Smooth muscle cell (in vitro differentiated cells): ENCODE measurements at regions not wholly inside any gene's neighbourhood (a gene's known extent, or its start where the extent isn't known, plus 50 kb on each side); places are given as distances from the start of the nearest gene placed in this dataset.

Experiments used
- DNase-seq: peaks from one replicate; lab custom pipeline; 2025; ENCODE audit not compliant: unreplicated experiment; lab: John Stamatoyannopoulos, UW
- H2AFZ ChIP-seq: fragments of 200-600 bp; sonication (generic); 2 replicates; pipeline ENCODE4 v1.6.0; 2016; ENCODE audit warnings: antibody characterized with exemption, low read depth, mild to moderate bottlenecking
- H3F3A ChIP-seq: fragments of 200-600 bp; sonication (generic); 2 replicates; pipeline ENCODE4 v1.6.0; 2017; ENCODE audit warnings: antibody characterized with exemption, low read depth
- H3K27ac ChIP-seq: fragments of 200-600 bp; sonication (generic); 2 replicates; pipeline ENCODE4 v1.5.1; 2016; ENCODE audit warnings: low read depth, mild to moderate bottlenecking
- H3K27me3 ChIP-seq: fragments of 200-600 bp; sonication (generic); 2 replicates; pipeline ENCODE4 v1.6.1; 2016; ENCODE audit warnings: low read depth, mild to moderate bottlenecking
- H3K36me3 ChIP-seq: fragments of 200-600 bp; sonication (generic); 2 replicates; pipeline ENCODE4 v1.5.1; 2016; ENCODE audit warnings: low read depth
- H3K4me1 ChIP-seq: fragments of 200-600 bp; sonication (generic); 2 replicates; pipeline ENCODE4 v1.5.1; 2016; ENCODE audit warnings: low read depth
- H3K4me2 ChIP-seq: fragments of 200-600 bp; sonication (generic); 2 replicates; pipeline ENCODE4 v1.6.0; 2016; ENCODE audit warnings: mild to moderate bottlenecking
- H3K4me3 ChIP-seq: fragments of 200-600 bp; sonication (generic); 2 replicates; pipeline ENCODE4 v1.5.1; 2016; ENCODE audit warnings: mild to moderate bottlenecking
- H3K79me2 ChIP-seq: fragments of 200-600 bp; sonication (generic); 2 replicates; pipeline ENCODE4 v1.6.0; 2016; ENCODE audit warnings: low read depth, mild to moderate bottlenecking
- H3K9ac ChIP-seq: fragments of 200-600 bp; sonication (generic); 2 replicates; pipeline ENCODE4 v1.6.0; 2016; ENCODE audit warnings: low read depth
- H3K9me3 ChIP-seq: fragments of 200-600 bp; sonication (generic); replicated peaks from 2 replicates; pipeline ENCODE4 v1.5.1; 2016; ENCODE audit warnings: low read depth
- H4K20me1 ChIP-seq: fragments of 200-600 bp; sonication (generic); 2 replicates; pipeline ENCODE4 v1.6.0; 2016; ENCODE audit warnings: low read depth
- CTCF ChIP-seq: fragments of 200-600 bp; sonication (generic); IDR thresholded peaks from 2 replicates; pipeline ENCODE4 v1.5.1; 2017; ENCODE audit warnings: borderline replicate concordance, mild to moderate bottlenecking, antibody characterized with exemption; ENCODE audit not compliant: insufficient read depth, poor library complexity, severe bottlenecking
- WGBS: methylation state at CpG from one replicate; pipeline ENCODE4 v1.1.7; 2016; ENCODE audit warnings: low lambda C conversion rate; 5-methylcytosine and 5-hydroxymethylcytosine counted together

GRCh38 chr4:185898413-185898812, 86.4 kb upstream of the SORBS2 start:
- Histone ChIP-seq H2AFZ (no peak overlapping the region), H3K9ac (no peak overlapping the region), H3K9me3 (no peaks in the 10 kb centered on the region), H3K36me3 (no peaks in the 10 kb centered on the region), H3K27ac (no peak overlapping the region), H3K4me2 (no peak overlapping the region), H3K27me3 (peaks cover 23% of the 10 kb centered on the region), H3K4me3 (no peak overlapping the region), H3F3A (no peaks in the 10 kb centered on the region), H3K4me1 (no peaks in the 10 kb centered on the region), H4K20me1 (no peaks in the 10 kb centered on the region), H3K79me2 (no peaks in the 10 kb centered on the region)
- TF ChIP-seq CTCF, result no peak
- WGBS, result 74% methylated on average over 8 of the region's 8 CpGs
- DNase-seq, result no peak

- TF ChIP-seq CTCF, result no peak
- no peaks in the 10 kb centered on the region for H3K4me1 ChIP-seq
- H3K4me3 ChIP-seq, result no peak overlapping the region
- peaks cover 23% of the 10 kb centered on the region for H3K27me3 ChIP-seq
- no peaks in the 10 kb centered on the region for H3K9me3 ChIP-seq
- H3K36me3 ChIP-seq, result no peaks in the 10 kb centered on the region
- no peak overlapping the region for H3K27ac ChIP-seq
- no peak for DNase-seq
- no peak overlapping the region for H2AFZ ChIP-seq
- H3K79me2 ChIP-seq, result no peaks in the 10 kb centered on the region
- H4K20me1 ChIP-seq, result no peaks in the 10 kb centered on the region
- H3F3A ChIP-seq, result no peaks in the 10 kb centered on the region
- 88% methylated on average over 4 of the region's 4 CpGs for WGBS
- no peak overlapping the region for H3K4me2 ChIP-seq
- H3K9ac ChIP-seq, result no peak overlapping the region
These were observed 87.8 kb upstream of the SORBS2 start for GRCh38 chr4:185899833-185900232.

- Histone ChIP-seq H3K36me3 (no peaks in the 10 kb centered on the region), H3K27ac (no peak overlapping the region), H3K4me1 (no peaks in the 10 kb centered on the region), H3K4me3 (no peak overlapping the region), H3K9me3 (no peaks in the 10 kb centered on the region), H3K79me2 (no peaks in the 10 kb centered on the region), H2AFZ (no peak overlapping the region), H3K4me2 (no peak overlapping the region), H3K27me3 (peaks cover 27% of the 10 kb centered on the region), H4K20me1 (no peaks in the 10 kb centered on the region), H3K9ac (no peak overlapping the region), H3F3A (no peaks in the 10 kb centered on the region)
- no peak for DNase-seq
- no peak for TF ChIP-seq CTCF
- 82% methylated on average over 4 of the region's 4 CpGs for WGBS
These were observed 90.7 kb upstream of the SORBS2 start for GRCh38 chr4:185902654-185903053.

- Histone ChIP-seq H3K27me3 (peaks cover 27% of the 10 kb centered on the region), H3K4me1 (no peaks in the 10 kb centered on the region), H3K79me2 (no peaks in the 10 kb centered on the region), H3K4me2 (no peak overlapping the region), H3K9ac (no peak overlapping the region), H4K20me1 (no peaks in the 10 kb centered on the region), H3K4me3 (no peak overlapping the region), H3F3A (no peaks in the 10 kb centered on the region), H3K27ac (no peak overlapping the region), H3K36me3 (no peaks in the 10 kb centered on the region), H2AFZ (no peak overlapping the region), H3K9me3 (no peaks in the 10 kb centered on the region)
- WGBS, result 97% methylated on average over 1 of the region's 1 CpG
- DNase-seq, result no peak
- TF ChIP-seq CTCF, result no peak
These were observed 91.2 kb upstream of the SORBS2 start for GRCh38 chr4:185903205-185903604.
